ENCODE measurements at regions not wholly inside any gene's neighbourhood (a gene's known extent, or its start where the extent isn't known, plus 50 kb on each side); places are given as distances from the start of the nearest gene placed in this dataset.

GRCh38 chr3:25291481-25291905 is 136.6 kb upstream of the RARB start:
- DNase-seq (ENCODE audit: low read depth, low spot score): no peak
- ChIA-PET POLR2A (no interaction called here), CTCF (no interaction called here)
- H3K4me3 ChIP-seq (ENCODE audit: low read depth, low read length): no peak overlapping the region
- TF ChIP-seq, protein P1, sequence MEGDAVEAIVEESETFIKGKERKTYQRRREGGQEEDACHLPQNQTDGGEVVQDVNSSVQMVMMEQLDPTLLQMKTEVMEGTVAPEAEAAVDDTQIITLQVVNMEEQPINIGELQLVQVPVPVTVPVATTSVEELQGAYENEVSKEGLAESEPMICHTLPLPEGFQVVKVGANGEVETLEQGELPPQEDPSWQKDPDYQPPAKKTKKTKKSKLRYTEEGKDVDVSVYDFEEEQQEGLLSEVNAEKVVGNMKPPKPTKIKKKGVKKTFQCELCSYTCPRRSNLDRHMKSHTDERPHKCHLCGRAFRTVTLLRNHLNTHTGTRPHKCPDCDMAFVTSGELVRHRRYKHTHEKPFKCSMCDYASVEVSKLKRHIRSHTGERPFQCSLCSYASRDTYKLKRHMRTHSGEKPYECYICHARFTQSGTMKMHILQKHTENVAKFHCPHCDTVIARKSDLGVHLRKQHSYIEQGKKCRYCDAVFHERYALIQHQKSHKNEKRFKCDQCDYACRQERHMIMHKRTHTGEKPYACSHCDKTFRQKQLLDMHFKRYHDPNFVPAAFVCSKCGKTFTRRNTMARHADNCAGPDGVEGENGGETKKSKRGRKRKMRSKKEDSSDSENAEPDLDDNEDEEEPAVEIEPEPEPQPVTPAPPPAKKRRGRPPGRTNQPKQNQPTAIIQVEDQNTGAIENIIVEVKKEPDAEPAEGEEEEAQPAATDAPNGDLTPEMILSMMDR (IDR thresholded peaks at IDR 0.05; ENCODE audit: insufficient read depth, low read length, missing control alignments): no peak

DNA sequence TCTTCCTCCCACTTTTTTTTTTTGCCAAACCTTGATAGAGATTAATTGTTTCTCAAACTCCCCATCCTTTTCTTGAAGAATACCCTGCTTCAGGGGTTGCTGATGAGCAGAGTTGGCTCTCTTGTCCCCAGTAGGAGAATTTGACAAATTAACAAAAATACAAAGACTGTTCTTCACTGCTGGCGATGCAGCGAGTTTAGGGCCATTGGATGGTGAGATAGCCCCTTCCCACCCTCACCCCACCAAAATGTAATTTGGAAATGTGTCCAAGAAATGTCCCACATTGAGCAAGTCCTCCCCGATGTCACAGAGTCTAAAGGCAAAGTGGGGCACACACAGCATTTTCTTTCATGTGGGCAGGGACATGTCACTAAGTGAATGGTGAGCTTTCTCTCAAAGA is 136.0 kb upstream of the RARB start:
- TF ChIP-seq, protein P1 (IDR thresholded peaks at IDR 0.05; ENCODE audit: insufficient read depth, low read length, missing control alignments): no peak
- no peak overlapping the region for H3K4me3 ChIP-seq (ENCODE audit: low read depth, low read length)
- DNase-seq (ENCODE audit: low read depth, low spot score): no peak
- CTCF ChIA-PET: no interaction called here
- POLR2A ChIA-PET: no interaction called here

DNA sequence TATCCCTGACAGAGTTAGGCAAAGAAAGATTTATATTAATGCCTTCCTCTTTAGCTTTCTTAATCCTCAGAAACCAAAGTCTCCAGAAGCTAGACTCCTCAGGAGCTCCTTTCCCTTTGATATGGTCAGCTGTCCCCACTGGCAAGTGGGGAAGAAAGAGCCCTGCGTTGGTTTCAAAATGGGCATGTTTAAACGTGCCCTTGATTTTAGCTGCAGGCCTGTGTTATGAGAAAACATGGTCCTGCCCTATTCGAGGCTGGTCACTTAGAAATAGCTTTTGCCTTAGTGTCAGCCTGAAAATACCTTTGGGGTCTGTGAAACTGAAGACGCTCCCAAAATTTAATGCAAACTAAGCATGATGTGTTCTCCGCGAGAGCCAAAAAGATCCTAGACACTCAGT is 135.5 kb upstream of the RARB start:
- POLR2A ChIA-PET: no interaction called here
- DNase-seq (ENCODE audit: low read depth, low spot score): no peak
- no peak overlapping the region for H3K4me3 ChIP-seq (ENCODE audit: low read depth, low read length)
- CTCF ChIA-PET: no interaction called here
- TF ChIP-seq, protein P1 (IDR thresholded peaks at IDR 0.05; ENCODE audit: insufficient read depth, low read length, missing control alignments): no peak

DNA sequence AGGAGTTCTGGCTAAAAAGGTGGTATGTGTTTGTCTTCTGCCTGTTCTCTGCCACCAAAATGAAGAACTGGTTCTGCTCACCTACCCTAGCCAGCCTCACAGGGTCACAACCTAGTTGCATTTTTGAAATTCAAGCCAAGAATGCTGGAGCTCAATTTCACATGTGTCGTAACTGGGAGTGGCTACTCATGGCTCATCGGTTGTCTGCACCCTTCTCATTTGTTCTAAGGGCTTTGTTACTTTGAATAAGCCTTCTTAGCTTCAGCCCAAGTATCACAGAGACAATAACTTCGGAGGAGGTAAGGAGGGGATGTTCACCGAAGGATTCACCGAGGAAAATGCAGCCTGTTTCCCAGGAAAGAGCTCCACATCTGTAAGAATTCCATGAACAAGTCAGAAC is 134.3 kb upstream of the RARB start:
- TF ChIP-seq, protein P1 (IDR thresholded peaks at IDR 0.05; ENCODE audit: insufficient read depth, low read length, missing control alignments): no peak
- CTCF ChIA-PET: interaction anchor here (0.8 to 1.6 kb wide), 2 partner anchors 10 to 15 kb away, joined by 3 to 5 read pairs; no protein-coding TSS in a partner anchor
- H3K4me3 ChIP-seq (ENCODE audit: low read depth, low read length): no peak overlapping the region
- DNase-seq (ENCODE audit: low read depth, low spot score): no peak
- POLR2A ChIA-PET: no interaction called here

- no peak for DNase-seq (ENCODE audit: low read depth, low spot score)
- POLR2A ChIA-PET: no interaction called here
- CTCF ChIA-PET: interaction anchor here (1.0 to 1.6 kb wide), 2 partner anchors 11 to 332 kb away, joined by 3 to 5 read pairs; no protein-coding TSS in a partner anchor
Measured at GRCh38 chr3:25294169-25294805, 133.8 kb upstream of the RARB start.

More at GRCh38 chr3:25294169-25294805, 133.8 kb upstream of the RARB start:
- H3K4me3 ChIP-seq (ENCODE audit: low read depth, low read length): no peak overlapping the region
- TF ChIP-seq, protein P1 (IDR thresholded peaks at IDR 0.05; ENCODE audit: insufficient read depth, low read length, missing control alignments): no peak

Data from AG04449 (cell line).